GM10266 (cell line): ENCODE measurements at regions not wholly inside any gene's neighbourhood (a gene's known extent, or its start where the extent isn't known, plus 50 kb on each side); places are given as distances from the start of the nearest gene placed in this dataset.

ENCODE experiments used
- DNase-seq: peaks from one replicate; pipeline ENCODE4 v3.0.0; 2012; ENCODE audit errors: extremely low spot score
- TF ChIP-seq, protein P1 (sequence below): IDR thresholded peaks from 2 replicates; pipeline ENCODE4 v1.5.1; 2012; ENCODE audit warnings: mild to moderate bottlenecking, low read depth; ENCODE audit not compliant: control insufficient read depth, insufficient read depth; ENCODE audit errors: missing control alignments

GRCh38 chr14:26810631-26811030 is 212.8 kb upstream of the NOVA1 start:
- TF ChIP-seq, protein P1, sequence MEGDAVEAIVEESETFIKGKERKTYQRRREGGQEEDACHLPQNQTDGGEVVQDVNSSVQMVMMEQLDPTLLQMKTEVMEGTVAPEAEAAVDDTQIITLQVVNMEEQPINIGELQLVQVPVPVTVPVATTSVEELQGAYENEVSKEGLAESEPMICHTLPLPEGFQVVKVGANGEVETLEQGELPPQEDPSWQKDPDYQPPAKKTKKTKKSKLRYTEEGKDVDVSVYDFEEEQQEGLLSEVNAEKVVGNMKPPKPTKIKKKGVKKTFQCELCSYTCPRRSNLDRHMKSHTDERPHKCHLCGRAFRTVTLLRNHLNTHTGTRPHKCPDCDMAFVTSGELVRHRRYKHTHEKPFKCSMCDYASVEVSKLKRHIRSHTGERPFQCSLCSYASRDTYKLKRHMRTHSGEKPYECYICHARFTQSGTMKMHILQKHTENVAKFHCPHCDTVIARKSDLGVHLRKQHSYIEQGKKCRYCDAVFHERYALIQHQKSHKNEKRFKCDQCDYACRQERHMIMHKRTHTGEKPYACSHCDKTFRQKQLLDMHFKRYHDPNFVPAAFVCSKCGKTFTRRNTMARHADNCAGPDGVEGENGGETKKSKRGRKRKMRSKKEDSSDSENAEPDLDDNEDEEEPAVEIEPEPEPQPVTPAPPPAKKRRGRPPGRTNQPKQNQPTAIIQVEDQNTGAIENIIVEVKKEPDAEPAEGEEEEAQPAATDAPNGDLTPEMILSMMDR = no peak
- no peak for DNase-seq

- no peak for DNase-seq
- TF ChIP-seq, protein P1 = no peak
These were observed 214.0 kb upstream of the NOVA1 start for GRCh38 chr14:26811756-26812305.

GRCh38 chr14:26820138-26820537 is 222.3 kb upstream of the NOVA1 start:
- TF ChIP-seq, protein P1 = no peak
- DNase-seq = no peak

DNA sequence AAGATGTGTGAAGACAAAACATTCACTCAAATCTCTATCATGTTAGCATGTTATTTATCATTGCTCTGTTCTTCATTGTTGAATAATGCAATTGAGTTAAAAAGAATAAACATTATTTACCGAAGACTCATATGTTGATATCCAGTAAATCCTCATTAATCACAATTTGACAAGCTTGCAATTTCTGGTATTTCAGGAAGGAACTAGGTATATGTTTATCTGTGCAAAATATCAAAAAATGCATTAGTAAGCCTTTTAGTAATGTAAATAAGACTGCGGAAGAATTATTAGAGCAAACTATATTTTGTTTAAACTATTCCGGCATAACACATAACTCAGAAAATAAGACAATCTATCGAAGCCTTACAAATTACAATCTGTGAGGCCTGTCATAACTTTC is 222.7 kb upstream of the NOVA1 start:
- TF ChIP-seq, protein P1 = no peak
- DNase-seq = no peak

GRCh38 chr14:26828741-26829140 is 230.9 kb upstream of the NOVA1 start:
- no peak for DNase-seq
- TF ChIP-seq, protein P1 = no peak

GRCh38 chr14:26833621-26834176 is 235.9 kb upstream of the NOVA1 start:
- no peak for DNase-seq
- TF ChIP-seq, protein P1 = no peak

- no peak for DNase-seq
- TF ChIP-seq, protein P1 = no peak
These were observed 238.2 kb upstream of the NOVA1 start for GRCh38 chr14:26835979-26836570.
